ENCODE measurements at regions not wholly inside any gene's neighbourhood (a gene's known extent, or its start where the extent isn't known, plus 50 kb on each side); places are given as distances from the start of the nearest gene placed in this dataset.

DNA sequence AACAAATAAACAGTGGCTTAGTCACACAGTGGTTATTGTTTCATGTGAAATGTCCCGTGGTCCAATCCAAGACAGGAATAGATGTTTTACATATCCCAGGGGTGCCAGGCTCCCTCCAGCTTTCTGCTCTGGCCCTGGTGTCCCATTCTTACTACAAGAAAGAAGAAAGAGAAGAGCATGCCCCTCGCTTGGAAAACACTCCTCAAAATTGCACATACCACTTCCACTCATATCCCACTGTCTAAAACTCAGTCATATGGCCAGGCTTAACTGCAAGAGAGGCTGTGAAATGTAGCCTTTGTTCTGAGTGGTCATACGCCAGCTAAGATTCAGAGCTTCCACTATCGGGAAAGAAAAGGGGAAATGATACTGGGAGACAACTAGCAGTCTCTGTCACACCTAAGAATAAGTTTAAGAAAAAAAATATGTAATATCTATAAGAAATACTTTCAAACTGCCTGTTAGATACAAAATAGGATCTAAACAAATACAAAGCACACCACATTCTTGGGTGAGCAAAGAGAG, 306.8 kb upstream of the FAM241A start:
- ChIA-PET POLR2A (no interaction called here), CTCF (no interaction called here)
- BruUV-seq (replicated peaks), result no TSS peak

DNA sequence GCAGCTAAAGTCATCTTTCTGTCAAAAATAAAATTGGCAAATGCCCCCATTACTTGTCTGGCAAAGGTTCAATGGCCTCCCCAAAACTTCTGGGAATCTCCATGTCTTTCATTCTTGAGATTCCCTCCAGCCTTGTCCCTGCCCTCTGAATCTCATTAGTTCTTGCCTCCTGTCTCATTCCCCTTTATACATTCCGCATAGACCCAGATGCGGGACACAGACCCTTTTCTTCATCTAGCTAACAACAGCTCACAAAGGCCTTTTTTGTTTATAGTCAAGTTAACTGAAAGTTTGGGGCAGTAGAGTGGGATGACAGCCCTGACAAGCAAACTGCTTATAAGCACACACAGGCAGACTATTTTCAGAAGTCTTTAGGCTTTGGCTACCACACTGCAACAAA, 306.1 kb upstream of the FAM241A start:
- H3K9me3 ChIP-seq, result no peaks in the 10 kb centered on the region; the same call in 1 of the 2 replicates
- intact Hi-C loops (cut with micrococcal nuclease; ENCODE audit: unreplicated experiment), result no loop called here
- Mint-ChIP-seq H3K9me3 (ENCODE audit: unreplicated experiment) (no peaks in the 10 kb centered on the region), H3K27me3 (ENCODE audit: insufficient read depth, unreplicated experiment) (peaks cover under 1% of the 10 kb centered on the region), H3K27ac (ENCODE audit: unreplicated experiment) (no peak overlapping the region), H3K4me1 (ENCODE audit: low read depth, unreplicated experiment) (no peaks in the 10 kb centered on the region), H3K36me3 (ENCODE audit: insufficient read depth, unreplicated experiment) (no peaks in the 10 kb centered on the region), H3K4me3 (ENCODE audit: unreplicated experiment) (no peak overlapping the region)
- no peaks in the 10 kb centered on the region for H3K27me3 ChIP-seq (replicated peaks; ENCODE audit: control insufficient read depth, insufficient read depth, low read length)
- no peak for DNase-seq
- no peaks in the 10 kb centered on the region for H3K4me1 ChIP-seq
- TF ChIP-seq, protein P1, sequence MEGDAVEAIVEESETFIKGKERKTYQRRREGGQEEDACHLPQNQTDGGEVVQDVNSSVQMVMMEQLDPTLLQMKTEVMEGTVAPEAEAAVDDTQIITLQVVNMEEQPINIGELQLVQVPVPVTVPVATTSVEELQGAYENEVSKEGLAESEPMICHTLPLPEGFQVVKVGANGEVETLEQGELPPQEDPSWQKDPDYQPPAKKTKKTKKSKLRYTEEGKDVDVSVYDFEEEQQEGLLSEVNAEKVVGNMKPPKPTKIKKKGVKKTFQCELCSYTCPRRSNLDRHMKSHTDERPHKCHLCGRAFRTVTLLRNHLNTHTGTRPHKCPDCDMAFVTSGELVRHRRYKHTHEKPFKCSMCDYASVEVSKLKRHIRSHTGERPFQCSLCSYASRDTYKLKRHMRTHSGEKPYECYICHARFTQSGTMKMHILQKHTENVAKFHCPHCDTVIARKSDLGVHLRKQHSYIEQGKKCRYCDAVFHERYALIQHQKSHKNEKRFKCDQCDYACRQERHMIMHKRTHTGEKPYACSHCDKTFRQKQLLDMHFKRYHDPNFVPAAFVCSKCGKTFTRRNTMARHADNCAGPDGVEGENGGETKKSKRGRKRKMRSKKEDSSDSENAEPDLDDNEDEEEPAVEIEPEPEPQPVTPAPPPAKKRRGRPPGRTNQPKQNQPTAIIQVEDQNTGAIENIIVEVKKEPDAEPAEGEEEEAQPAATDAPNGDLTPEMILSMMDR (IDR thresholded peaks at IDR 0.05; ENCODE audit: insufficient read depth in 1 of 2, low read depth in 1 of 2, low read length in 1 of 2, severe bottlenecking in 1 of 2, unreplicated experiment in 1 of 2), result no peak
- ChIA-PET POLR2A (no interaction called here), CTCF (no interaction called here)
- H3K4me3 ChIP-seq (ENCODE audit: low read depth, low read length), result no peak overlapping the region
- H3K36me3 ChIP-seq (ENCODE audit: control insufficient read depth, insufficient read depth, low read length), result no peaks in the 10 kb centered on the region
- BruUV-seq (replicated peaks), result no TSS peak

More for the DNA sequence above, 306.8 kb upstream of the FAM241A start:
- H3K4me1 ChIP-seq, result no peaks in the 10 kb centered on the region
- intact Hi-C loops (cut with micrococcal nuclease; ENCODE audit: unreplicated experiment), result no loop called here
- Mint-ChIP-seq H3K27me3 (ENCODE audit: insufficient read depth, unreplicated experiment) (peaks cover 2% of the 10 kb centered on the region), H3K4me1 (ENCODE audit: low read depth, unreplicated experiment) (no peaks in the 10 kb centered on the region), H3K9me3 (ENCODE audit: unreplicated experiment) (no peaks in the 10 kb centered on the region), H3K27ac (ENCODE audit: unreplicated experiment) (no peak overlapping the region), H3K36me3 (ENCODE audit: insufficient read depth, unreplicated experiment) (no peaks in the 10 kb centered on the region), H3K4me3 (ENCODE audit: unreplicated experiment) (no peak overlapping the region)
- no peaks in the 10 kb centered on the region for H3K36me3 ChIP-seq (ENCODE audit: control insufficient read depth, insufficient read depth, low read length)
- DNase-seq, result no peak
- H3K4me3 ChIP-seq (ENCODE audit: low read depth, low read length), result no peak overlapping the region
- no peaks in the 10 kb centered on the region for H3K27me3 ChIP-seq (replicated peaks; ENCODE audit: control insufficient read depth, insufficient read depth, low read length)
- TF ChIP-seq, protein P1 (IDR thresholded peaks at IDR 0.05; ENCODE audit: insufficient read depth in 1 of 2, low read depth in 1 of 2, low read length in 1 of 2, severe bottlenecking in 1 of 2, unreplicated experiment in 1 of 2), result no peak
- no peaks in the 10 kb centered on the region; the same call in 1 of the 2 replicates for H3K9me3 ChIP-seq

DNA sequence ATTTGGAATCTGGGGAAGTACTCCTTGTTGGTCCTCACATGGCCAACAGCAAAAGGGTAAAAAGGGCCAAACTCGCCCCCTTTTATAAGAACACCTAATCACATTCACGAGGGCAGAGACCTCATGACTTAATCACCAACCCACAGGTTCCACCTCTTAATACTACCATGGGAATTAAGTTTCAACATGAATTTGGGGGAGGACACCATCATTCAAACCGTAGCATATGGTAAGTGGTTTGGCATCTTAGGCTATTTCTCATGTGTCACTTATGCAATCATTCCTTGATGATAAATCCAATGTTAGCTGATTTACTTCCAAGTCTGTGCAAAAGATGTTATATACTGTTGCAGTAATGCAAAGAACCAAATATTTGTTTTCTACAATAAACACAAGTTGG, 302.9 kb upstream of the FAM241A start:
- no peaks in the 10 kb centered on the region for H3K4me1 Mint-ChIP-seq (ENCODE audit: low read depth, unreplicated experiment)
- TF ChIP-seq, protein P1 (IDR thresholded peaks at IDR 0.05; ENCODE audit: insufficient read depth in 1 of 2, low read depth in 1 of 2, low read length in 1 of 2, severe bottlenecking in 1 of 2, unreplicated experiment in 1 of 2), result no peak
- no peak overlapping the region for H3K4me3 ChIP-seq (ENCODE audit: low read depth, low read length)
- no peaks in the 10 kb centered on the region for H3K36me3 ChIP-seq (ENCODE audit: control insufficient read depth, insufficient read depth, low read length)
- no peaks in the 10 kb centered on the region for H3K36me3 Mint-ChIP-seq (ENCODE audit: insufficient read depth, unreplicated experiment)
- POLR2A ChIA-PET, result no interaction called here
- no peaks in the 10 kb centered on the region for H3K27me3 Mint-ChIP-seq (ENCODE audit: insufficient read depth, unreplicated experiment)
- intact Hi-C loops (cut with micrococcal nuclease; ENCODE audit: unreplicated experiment), result no loop called here
- no peak overlapping the region for H3K4me3 Mint-ChIP-seq (ENCODE audit: unreplicated experiment)
- H3K27ac Mint-ChIP-seq (ENCODE audit: unreplicated experiment), result no peak overlapping the region
- CTCF ChIA-PET, result no interaction called here
- H3K4me1 ChIP-seq, result no peaks in the 10 kb centered on the region
- H3K27me3 ChIP-seq (replicated peaks; ENCODE audit: control insufficient read depth, insufficient read depth, low read length), result no peaks in the 10 kb centered on the region
- H3K9me3 ChIP-seq, result no peaks in the 10 kb centered on the region; the same call in 1 of the 2 replicates
- no TSS peak for BruUV-seq (replicated peaks)
- H3K9me3 Mint-ChIP-seq (ENCODE audit: unreplicated experiment), result no peaks in the 10 kb centered on the region
- no peak for DNase-seq
